Bone marrow (tissue), 2 donors: ENCODE measurements at regions not wholly inside any gene's neighbourhood (a gene's known extent, or its start where the extent isn't known, plus 50 kb on each side); places are given as distances from the start of the nearest gene placed in this dataset.
"Not testable (repeated sequence)": the region's sequence is repeated elsewhere in the genome, so short reads cannot be mapped to it uniquely, and the experiment has no call there.

Experiments used
- DNase-seq, 2 donors: peaks; one replicate each; lab custom pipeline; 2025; lab: John Stamatoyannopoulos, UW

DNA sequence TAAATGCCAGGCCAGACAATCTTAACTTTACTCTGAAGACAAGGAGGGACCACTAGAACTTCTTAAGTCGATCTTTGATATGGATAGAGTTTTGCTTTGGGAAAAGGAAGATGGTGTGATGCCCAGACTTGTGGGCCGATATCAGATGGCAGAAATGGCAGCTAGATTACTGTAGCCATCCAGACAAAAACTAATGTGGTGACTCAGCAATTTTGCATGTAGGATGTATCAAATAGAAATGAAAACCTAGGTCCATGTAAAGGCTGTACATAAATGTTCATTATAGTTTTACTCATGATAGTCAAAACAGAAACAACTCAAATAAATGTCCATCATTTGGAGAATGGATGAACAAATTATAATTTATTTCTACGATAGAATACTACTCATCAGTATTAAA lies 121.5 kb downstream of the APIP start:
- no peak for DNase-seq

- no peak for DNase-seq
Observed at GRCh38 chr11:34793666-34794065, 122.5 kb downstream of the APIP start.

DNA sequence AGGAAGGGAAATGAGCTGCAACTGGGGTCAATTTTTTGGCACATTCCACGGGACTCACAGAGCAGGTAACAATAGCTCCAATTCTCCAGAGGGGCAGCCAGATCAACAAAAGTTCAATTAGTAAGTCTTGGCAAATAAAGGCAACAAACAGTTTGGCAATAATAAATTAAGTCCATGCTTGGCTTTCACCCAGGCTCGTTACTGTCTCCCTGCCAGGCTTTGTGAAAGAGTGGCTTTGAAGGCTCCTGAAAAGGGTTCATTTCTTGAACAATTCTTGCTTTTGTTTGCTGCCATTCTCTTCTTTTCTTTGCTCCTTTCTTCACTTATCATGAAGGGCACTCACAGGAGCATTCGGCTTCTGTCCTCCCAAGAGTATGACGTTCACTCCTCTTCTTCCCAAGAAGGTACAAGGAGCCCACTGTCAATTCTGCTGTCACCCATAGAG lies 123.3 kb downstream of the APIP start:
- DNase-seq = no peak

GRCh38 chr11:34791780-34792542 lies 124.2 kb downstream of the APIP start:
- peak in 1 of 2 donors; percentile 85 for DNase-seq

GRCh38 chr11:34790620-34791019 lies 125.6 kb downstream of the APIP start:
- no peak for DNase-seq

GRCh38 chr11:34789196-34789834 lies 126.9 kb downstream of the APIP start:
- DNase-seq = no peak

- DNase-seq = no peak
Observed at GRCh38 chr11:34788642-34789041, 127.5 kb downstream of the APIP start.

DNA sequence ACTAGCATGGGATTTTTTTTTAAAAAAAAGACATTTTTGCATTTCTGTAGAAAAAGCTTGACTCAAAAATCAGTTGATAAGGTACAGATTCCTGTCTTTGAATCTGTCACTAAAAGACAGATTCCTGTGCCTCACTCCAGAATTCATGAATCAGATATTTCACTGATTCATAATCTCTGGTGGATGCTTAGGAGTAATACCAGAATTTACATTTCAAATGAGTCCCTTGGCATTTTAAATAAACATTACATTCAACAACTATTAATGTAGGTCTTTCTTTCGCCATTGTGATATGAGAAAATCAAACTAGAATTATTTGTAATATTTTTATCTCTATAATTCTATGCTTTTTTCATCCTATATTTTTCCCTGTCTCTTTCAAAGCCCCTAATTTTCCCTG lies 128.3 kb downstream of the APIP start:
- no peak for DNase-seq

GRCh38 chr11:34787348-34787747 lies 128.8 kb downstream of the APIP start:
- DNase-seq = no peak

GRCh38 chr11:34784318-34784841 lies 131.8 kb downstream of the APIP start:
- no peak for DNase-seq

- no peak for DNase-seq
Observed at GRCh38 chr11:34783816-34784317, 132.3 kb downstream of the APIP start.

- not testable (repeated sequence) for DNase-seq
Observed at GRCh38 chr11:34781826-34782225, 134.4 kb downstream of the APIP start.

DNA sequence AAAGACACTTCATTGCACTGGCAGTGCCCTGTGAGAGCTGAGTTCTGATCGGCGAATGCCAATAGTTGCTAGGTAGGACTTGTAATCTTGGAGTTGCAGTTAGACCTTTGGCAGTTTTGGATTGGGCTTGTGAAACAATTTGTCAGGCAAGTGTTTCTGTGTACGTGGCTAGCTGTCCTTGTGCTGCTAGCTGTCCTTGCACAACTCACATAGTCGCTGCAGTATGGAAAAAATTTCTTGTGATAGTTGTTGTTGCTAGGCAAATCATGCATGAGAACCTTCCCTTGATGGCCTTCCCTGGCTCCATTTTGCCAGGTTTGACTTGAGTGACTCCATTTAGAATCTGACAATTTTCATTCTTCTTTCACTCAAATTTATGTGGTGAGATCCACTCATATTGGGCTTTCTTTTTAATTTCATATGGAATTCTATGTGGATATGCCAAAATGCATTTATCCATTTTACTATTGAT lies 140.7 kb downstream of the APIP start:
- DNase-seq = no peak

DNA sequence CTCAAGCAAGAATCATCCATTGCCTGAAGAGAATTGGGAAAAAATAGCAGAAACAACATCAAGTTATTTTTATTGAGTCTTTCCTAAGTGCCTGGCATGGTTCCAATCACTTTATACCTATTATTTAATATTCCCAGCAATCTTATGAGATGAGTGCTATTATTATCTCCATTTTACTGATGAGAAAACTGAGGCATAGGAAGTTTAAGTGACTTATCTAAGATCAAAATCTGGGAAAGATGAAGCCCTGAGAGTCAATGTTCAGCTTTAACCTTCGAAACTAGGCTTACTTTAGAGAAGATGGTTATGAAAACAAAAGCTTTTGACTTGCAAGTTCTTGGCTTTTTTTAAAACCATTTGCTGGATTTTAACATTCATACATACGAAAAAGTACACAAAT lies 141.6 kb downstream of the APIP start:
- DNase-seq = no peak

GRCh38 chr11:34773826-34774225 lies 142.4 kb downstream of the APIP start:
- no peak for DNase-seq

DNA sequence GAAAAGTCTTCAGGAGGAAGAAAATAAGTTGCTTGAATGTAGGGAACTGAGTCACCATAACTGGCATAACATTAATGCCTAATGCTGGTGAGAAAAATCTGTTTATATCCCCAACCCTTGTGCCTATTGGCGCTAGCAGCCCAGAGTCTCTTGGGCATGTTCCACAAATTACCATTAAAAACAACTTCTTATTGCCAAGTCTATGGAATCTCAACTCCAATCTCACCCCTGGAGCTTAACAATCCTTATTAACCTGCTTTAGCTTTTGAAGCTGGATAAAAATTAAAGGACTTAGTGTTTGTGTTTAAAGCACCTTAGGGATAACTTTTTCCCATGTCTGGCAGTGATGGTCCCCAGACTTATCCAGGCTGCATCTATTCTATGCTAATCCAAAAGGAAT lies 143.0 kb downstream of the APIP start:
- no peak for DNase-seq

DNA sequence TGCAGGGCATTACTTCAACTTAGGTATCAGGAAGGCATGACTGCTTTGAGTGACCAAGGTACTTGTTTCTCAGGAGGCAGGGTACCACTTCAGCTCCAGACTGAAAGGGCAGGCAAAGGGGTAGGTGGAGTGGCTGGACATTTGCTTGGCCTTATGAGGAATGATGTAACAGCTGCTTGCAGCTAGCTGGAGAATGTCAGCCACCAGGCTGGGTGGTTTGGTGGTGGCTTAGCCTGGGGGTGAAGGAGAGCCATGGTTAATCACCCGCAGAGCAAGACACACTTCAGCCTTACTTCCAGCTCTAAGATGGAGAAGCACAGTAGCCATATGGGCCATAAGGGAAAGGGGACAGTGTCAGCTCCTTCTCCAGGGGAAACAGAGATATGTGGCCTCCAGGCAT lies 146.1 kb downstream of the APIP start:
- no peak for DNase-seq

DNA sequence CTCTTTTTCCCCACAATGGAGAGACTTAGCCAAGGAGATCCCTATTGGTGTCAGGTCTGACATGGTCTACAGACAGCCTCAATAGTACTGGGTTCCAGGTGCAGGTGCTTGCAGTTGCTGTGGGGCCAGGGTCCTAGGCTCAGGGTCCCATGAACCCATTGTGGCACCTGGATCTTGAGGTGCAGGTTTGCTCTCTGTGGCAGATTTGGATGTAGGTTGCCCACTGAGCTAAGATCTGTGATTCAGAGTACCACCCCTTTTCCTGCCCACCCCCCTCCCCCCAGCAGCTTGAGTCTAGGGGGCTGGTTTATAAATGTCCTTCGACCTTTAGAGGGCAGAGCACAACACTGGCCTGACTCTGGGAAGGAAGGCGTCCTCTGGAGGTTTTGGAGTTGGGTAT lies 147.0 kb downstream of the APIP start:
- DNase-seq = no peak

GRCh38 chr11:34762625-34763024 lies 141.7 kb downstream of the EHF start:
- not testable (repeated sequence) for DNase-seq

GRCh38 chr11:34758262-34758661 lies 137.4 kb downstream of the EHF start:
- no peak for DNase-seq

- DNase-seq = no peak
Observed at GRCh38 chr11:34757026-34757451, 136.1 kb downstream of the EHF start.

- DNase-seq = no peak
Observed at GRCh38 chr11:34756591-34756990, 135.7 kb downstream of the EHF start.

- no peak for DNase-seq
Observed at GRCh38 chr11:34755671-34756070, 134.8 kb downstream of the EHF start.
